Hepatocyte (in vitro differentiated cells): ENCODE measurements at regions not wholly inside any gene's neighbourhood (a gene's known extent, or its start where the extent isn't known, plus 50 kb on each side); places are given as distances from the start of the nearest gene placed in this dataset.
A peak's percentile ranks its signal among the peaks of the same experiment; 100 is the strongest.

Source experiments
- DNase-seq: peaks from one replicate; pipeline ENCODE4 v3.0.0-alpha.2; 2016; ENCODE audit warnings: low spot score
- H2AFZ ChIP-seq: fragments of 200-600 bp; sonication (generic); 2 replicates; pipeline ENCODE4 v1.6.0; 2016; ENCODE audit warnings: antibody characterized with exemption, mild to moderate bottlenecking
- H3K27ac ChIP-seq: fragments of 200-600 bp; sonication (generic); 2 replicates; pipeline ENCODE4 v1.5.1; 2016; ENCODE audit warnings: mild to moderate bottlenecking
- H3K27me3 ChIP-seq: fragments of 200-600 bp; sonication (generic); 2 replicates; pipeline ENCODE4 v1.6.1; 2016
- H3K36me3 ChIP-seq: fragments of 200-600 bp; sonication (generic); replicated peaks from 2 replicates; pipeline ENCODE4 v1.5.1; 2016; ENCODE audit warnings: low read depth; ENCODE audit not compliant: insufficient read depth
- H3K4me1 ChIP-seq: fragments of 200-600 bp; sonication (generic); 2 replicates; pipeline ENCODE4 v1.5.1; 2016; ENCODE audit warnings: mild to moderate bottlenecking, moderate library complexity; ENCODE audit not compliant: insufficient read depth
- H3K4me2 ChIP-seq: fragments of 200-600 bp; sonication (generic); 2 replicates; pipeline ENCODE4 v1.6.0; 2016
- H3K4me3 ChIP-seq: fragments of 200-600 bp; sonication (generic); 2 replicates; pipeline ENCODE4 v1.5.1; 2016; ENCODE audit warnings: mild to moderate bottlenecking
- H3K79me2 ChIP-seq: fragments of 200-600 bp; sonication (generic); 2 replicates; pipeline ENCODE4 v1.6.0; 2017; ENCODE audit warnings: mild to moderate bottlenecking
- H3K9me2 ChIP-seq: fragments of 200-600 bp; sonication (generic); replicated peaks from 2 replicates; pipeline ENCODE4 v1.6.0; 2017; ENCODE audit warnings: mild to moderate bottlenecking; ENCODE audit not compliant: insufficient read depth
- H3K9me3 ChIP-seq: fragments of 200-600 bp; sonication (generic); 2 replicates; pipeline ENCODE4 v1.5.1; 2016; ENCODE audit warnings: low read depth, mild to moderate bottlenecking
- H4K20me1 ChIP-seq: fragments of 200-600 bp; sonication (generic); 2 replicates; pipeline ENCODE4 v1.6.0; 2016; ENCODE audit warnings: mild to moderate bottlenecking; ENCODE audit not compliant: insufficient read depth, poor library complexity, severe bottlenecking
- EZH2 ChIP-seq: fragments of 200-600 bp; sonication (generic); IDR thresholded peaks from 2 replicates; pipeline ENCODE4 v1.6.1; 2016; ENCODE audit warnings: antibody characterized with exemption, mild to moderate bottlenecking, borderline replicate concordance
- EZH2phosphoT487 ChIP-seq: fragments of 200-600 bp; sonication (generic); IDR thresholded peaks from one replicate; pipeline ENCODE4 v1.6.1; 2018; ENCODE audit warnings: antibody characterized with exemption, mild to moderate bottlenecking, low read depth, moderate library complexity; ENCODE audit not compliant: unreplicated experiment, severe bottlenecking
- WGBS: methylation state at CpG from one replicate; pipeline ENCODE4 v1.1.6; 2016; ENCODE audit warnings: low lambda C conversion rate; ENCODE audit errors: missing lambda C conversion rate; 5-methylcytosine and 5-hydroxymethylcytosine counted together
- TF ChIP-seq, protein P1 (sequence below): fragments of 200-600 bp; sonication (generic); IDR thresholded peaks from 2 replicates; pipeline ENCODE4 v1.5.1; 2016; ENCODE audit warnings: antibody characterized with exemption, mild to moderate bottlenecking; ENCODE audit not compliant: poor library complexity

- no peak for TF ChIP-seq EZH2
- TF ChIP-seq EZH2phosphoT487 = no peak
- TF ChIP-seq, protein P1, sequence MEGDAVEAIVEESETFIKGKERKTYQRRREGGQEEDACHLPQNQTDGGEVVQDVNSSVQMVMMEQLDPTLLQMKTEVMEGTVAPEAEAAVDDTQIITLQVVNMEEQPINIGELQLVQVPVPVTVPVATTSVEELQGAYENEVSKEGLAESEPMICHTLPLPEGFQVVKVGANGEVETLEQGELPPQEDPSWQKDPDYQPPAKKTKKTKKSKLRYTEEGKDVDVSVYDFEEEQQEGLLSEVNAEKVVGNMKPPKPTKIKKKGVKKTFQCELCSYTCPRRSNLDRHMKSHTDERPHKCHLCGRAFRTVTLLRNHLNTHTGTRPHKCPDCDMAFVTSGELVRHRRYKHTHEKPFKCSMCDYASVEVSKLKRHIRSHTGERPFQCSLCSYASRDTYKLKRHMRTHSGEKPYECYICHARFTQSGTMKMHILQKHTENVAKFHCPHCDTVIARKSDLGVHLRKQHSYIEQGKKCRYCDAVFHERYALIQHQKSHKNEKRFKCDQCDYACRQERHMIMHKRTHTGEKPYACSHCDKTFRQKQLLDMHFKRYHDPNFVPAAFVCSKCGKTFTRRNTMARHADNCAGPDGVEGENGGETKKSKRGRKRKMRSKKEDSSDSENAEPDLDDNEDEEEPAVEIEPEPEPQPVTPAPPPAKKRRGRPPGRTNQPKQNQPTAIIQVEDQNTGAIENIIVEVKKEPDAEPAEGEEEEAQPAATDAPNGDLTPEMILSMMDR = no peak
- H3K9me3 ChIP-seq = no peaks in the 10 kb centered on the region
- peaks cover 23% of the 10 kb centered on the region for H3K4me1 ChIP-seq
- no peak overlapping the region for H3K27ac ChIP-seq
- H3K4me3 ChIP-seq = no peak overlapping the region
- 43% methylated on average over 5 of the region's 5 CpGs for WGBS
- no peaks in the 10 kb centered on the region for H3K79me2 ChIP-seq
- DNase-seq = no peak
- H4K20me1 ChIP-seq = no peaks in the 10 kb centered on the region
- no peaks in the 10 kb centered on the region for H3K27me3 ChIP-seq
- H3K9me2 ChIP-seq = no peaks in the 10 kb centered on the region
- no peaks in the 10 kb centered on the region for H3K36me3 ChIP-seq
- H2AFZ ChIP-seq = no peak overlapping the region
- H3K4me2 ChIP-seq = peak overlapping the region; percentile 15
Measured at GRCh38 chr5:72624641-72625236, 117.5 kb upstream of the ZNF366 start.

DNA sequence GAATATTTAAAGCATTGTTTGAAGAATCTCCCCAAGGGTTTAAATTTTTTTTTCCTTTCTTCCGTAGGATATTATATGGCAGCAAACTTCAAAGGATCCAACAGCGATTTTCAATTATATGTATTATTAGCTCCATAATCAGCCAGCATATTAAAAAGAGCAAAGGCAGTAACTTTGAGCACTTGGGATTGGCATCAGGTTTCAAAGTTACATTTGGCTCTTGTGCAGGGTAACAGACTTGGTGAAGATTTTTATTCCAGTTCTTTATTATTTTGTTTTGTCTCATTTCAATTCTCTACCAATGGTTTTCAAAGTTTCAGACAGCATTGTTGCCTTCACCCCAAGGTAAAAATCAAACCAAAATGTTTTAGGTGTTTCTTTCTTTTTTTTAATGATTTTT lies 116.7 kb upstream of the ZNF366 start:
- H3K27me3 ChIP-seq = no peaks in the 10 kb centered on the region
- no peaks in the 10 kb centered on the region for H3K36me3 ChIP-seq
- H3K4me1 ChIP-seq = peaks cover 23% of the 10 kb centered on the region
- DNase-seq = no peak
- 56% methylated on average over 2 of the region's 2 CpGs for WGBS
- no peaks in the 10 kb centered on the region for H3K9me2 ChIP-seq
- H3K27ac ChIP-seq = no peak overlapping the region
- no peak overlapping the region for H3K4me2 ChIP-seq
- no peaks in the 10 kb centered on the region for H3K79me2 ChIP-seq
- no peaks in the 10 kb centered on the region for H4K20me1 ChIP-seq
- H3K9me3 ChIP-seq = no peaks in the 10 kb centered on the region
- no peak overlapping the region for H2AFZ ChIP-seq
- TF ChIP-seq EZH2phosphoT487 = no peak
- TF ChIP-seq, protein P1 = no peak
- no peak for TF ChIP-seq EZH2
- H3K4me3 ChIP-seq = no peak overlapping the region

DNA sequence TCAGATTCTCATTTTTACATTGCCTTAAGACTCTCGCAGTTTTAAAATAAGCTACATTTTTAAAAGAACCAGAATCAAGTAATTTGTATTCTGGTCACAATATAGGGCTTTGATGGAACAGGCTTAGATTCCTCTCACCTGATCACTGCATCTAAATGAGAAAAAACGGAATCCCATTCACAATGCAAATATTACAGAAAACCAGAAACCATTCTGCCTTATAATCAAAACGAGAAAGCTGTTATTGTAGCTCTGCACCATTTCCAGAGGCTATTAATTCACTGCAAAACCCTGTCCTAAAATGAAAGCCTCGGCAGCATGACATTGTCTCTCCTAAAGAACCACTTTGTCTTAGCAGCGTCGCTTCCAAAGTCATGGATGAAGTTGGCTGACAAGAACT lies 116.1 kb upstream of the ZNF366 start:
- Histone ChIP-seq H2AFZ (no peak overlapping the region), H3K27me3 (no peaks in the 10 kb centered on the region), H3K27ac (no peak overlapping the region), H4K20me1 (no peaks in the 10 kb centered on the region), H3K9me3 (no peaks in the 10 kb centered on the region), H3K9me2 (no peaks in the 10 kb centered on the region), H3K4me1 (peaks cover 23% of the 10 kb centered on the region), H3K4me2 (no peak overlapping the region), H3K4me3 (no peak overlapping the region), H3K36me3 (no peaks in the 10 kb centered on the region), H3K79me2 (no peaks in the 10 kb centered on the region)
- TF ChIP-seq EZH2phosphoT487 = no peak
- TF ChIP-seq, protein P1 = no peak
- TF ChIP-seq EZH2 = no peak
- no peak for DNase-seq
- 79% methylated on average over 6 of the region's 6 CpGs for WGBS
